ENCODE measurements at regions not wholly inside any gene's neighbourhood (a gene's known extent, or its start where the extent isn't known, plus 50 kb on each side); places are given as distances from the start of the nearest gene placed in this dataset.
A peak's percentile ranks its signal among the peaks of the same experiment; 100 is the strongest.

DNA sequence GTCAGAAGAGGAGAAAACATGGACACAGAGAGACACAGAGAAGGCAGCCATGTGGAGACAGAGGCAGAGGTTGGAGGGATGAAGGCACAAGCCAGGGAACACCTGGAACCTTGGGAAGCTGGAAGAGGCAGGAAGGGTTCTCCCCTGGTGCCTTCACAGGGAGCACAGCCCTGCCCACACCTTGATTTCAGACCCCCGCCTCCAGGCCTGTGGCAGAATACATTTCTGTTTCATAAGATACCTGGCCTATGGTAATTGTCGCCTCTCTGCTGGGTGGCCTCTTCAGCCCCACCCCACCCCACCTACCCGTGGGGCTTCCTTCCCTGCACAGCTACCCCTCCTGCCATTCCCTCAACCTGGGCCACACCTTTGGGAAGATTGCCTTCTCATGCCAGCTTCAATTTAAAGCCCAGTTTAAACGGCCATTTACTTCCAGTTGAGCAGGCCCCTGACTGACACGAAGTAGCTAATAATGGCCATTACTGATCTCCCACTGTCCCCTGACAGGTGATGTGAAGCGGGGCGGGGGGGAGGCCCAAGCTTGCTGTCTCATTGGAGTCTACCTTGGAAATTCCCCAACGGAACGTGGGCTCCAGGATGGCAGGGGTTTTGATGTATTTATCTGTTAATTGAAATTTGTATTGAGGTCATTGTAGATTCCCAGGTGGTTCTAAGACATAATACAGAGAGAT is 291.7 kb upstream of the FOXF1 start:
- DNase-seq (ENCODE audit: extremely low read depth, low read depth): no peak
- no peak overlapping the region for H3K4me3 ChIP-seq (replicated peaks; ENCODE audit: low read depth, low read length)
- TF ChIP-seq, protein P1, sequence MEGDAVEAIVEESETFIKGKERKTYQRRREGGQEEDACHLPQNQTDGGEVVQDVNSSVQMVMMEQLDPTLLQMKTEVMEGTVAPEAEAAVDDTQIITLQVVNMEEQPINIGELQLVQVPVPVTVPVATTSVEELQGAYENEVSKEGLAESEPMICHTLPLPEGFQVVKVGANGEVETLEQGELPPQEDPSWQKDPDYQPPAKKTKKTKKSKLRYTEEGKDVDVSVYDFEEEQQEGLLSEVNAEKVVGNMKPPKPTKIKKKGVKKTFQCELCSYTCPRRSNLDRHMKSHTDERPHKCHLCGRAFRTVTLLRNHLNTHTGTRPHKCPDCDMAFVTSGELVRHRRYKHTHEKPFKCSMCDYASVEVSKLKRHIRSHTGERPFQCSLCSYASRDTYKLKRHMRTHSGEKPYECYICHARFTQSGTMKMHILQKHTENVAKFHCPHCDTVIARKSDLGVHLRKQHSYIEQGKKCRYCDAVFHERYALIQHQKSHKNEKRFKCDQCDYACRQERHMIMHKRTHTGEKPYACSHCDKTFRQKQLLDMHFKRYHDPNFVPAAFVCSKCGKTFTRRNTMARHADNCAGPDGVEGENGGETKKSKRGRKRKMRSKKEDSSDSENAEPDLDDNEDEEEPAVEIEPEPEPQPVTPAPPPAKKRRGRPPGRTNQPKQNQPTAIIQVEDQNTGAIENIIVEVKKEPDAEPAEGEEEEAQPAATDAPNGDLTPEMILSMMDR (IDR thresholded peaks at IDR 0.05; ENCODE audit: low read depth, low read length, missing control alignments): no peak

DNA sequence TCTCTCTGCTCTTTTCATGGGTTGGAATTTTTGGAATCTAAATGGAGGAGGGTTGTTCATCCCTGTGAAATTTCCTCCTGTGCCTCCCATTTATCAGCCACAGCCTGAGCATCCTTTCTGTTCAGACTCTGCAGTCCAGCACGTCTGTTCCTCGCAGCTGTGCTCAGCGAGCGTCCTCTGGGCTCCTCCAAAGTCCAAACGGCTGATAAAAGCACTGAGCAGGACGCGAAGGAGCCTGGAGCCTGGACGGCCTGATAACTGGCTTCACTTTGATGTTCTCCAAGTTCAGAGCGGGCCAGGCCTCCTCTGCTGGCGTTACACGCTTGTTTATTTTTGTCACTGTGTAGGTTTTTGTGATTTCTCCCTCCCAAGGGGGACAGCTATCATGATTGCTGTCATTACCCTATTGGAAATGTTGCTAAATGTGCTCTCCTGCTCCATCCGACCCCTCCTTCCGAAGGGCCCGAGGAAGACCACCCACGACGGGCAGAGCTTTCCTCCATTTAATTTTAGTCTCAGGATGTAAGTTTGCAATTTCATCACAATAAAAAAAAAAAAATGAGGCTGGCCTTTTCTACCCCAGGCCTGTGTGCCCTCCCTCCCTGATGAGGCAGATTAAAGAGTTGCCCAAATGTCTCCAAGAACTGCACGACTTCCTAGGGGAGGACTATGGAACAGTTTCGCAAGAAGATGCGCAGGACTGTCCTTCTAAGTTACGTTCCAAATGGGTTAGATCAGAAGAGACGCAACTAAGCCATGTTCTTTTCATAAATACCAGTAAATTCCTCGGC is 290.5 kb upstream of the FOXF1 start:
- no peak overlapping the region for H3K4me3 ChIP-seq (replicated peaks; ENCODE audit: low read depth, low read length)
- no peak for DNase-seq (ENCODE audit: extremely low read depth, low read depth)
- TF ChIP-seq, protein P1 (IDR thresholded peaks at IDR 0.05; ENCODE audit: low read depth, low read length, missing control alignments): no peak

DNA sequence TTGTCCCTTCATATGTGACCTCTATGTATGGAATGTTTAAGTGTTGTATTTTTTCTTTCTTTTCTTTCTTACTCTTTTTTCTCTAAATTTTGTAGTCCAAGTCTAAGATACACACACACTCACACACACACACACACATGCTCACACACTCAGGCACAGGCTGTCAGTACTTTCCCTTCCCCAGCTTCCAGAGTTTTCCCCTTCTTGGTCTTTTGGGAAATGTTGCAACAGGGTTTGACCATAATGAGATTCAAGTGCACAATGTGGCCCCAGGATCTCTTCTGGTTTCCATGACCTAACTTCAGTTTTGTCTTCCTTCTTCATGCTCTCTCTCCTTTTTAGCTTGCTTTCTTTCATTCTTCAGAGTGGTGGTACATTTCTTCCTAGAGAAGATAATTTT is 289.8 kb upstream of the FOXF1 start:
- H3K4me3 ChIP-seq (replicated peaks; ENCODE audit: low read depth, low read length): no peak overlapping the region
- no peak for DNase-seq (ENCODE audit: extremely low read depth, low read depth)
- TF ChIP-seq, protein P1 (IDR thresholded peaks at IDR 0.05; ENCODE audit: low read depth, low read length, missing control alignments): no peak

DNA sequence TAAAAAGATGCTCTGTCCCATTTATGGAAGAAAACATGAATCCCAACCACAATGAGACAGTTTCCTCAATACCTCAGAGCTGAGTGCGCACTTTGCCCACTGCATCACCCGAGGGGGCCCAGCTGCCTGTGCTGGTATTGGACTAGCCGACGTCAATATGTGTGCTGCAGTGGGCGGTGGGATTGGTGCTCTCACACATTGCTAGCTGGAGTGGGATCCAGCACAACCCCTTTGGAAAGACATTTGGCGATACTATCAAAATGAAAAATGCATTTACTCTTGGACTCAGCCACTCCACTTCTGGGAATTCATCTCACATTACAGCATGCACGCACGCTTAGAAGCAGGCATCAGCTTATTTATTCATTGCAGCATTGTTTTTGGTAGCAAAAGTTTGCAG is 289.2 kb upstream of the FOXF1 start:
- no peak for DNase-seq (ENCODE audit: extremely low read depth, low read depth)
- TF ChIP-seq, protein P1 (IDR thresholded peaks at IDR 0.05; ENCODE audit: low read depth, low read length, missing control alignments): no peak
- H3K4me3 ChIP-seq (replicated peaks; ENCODE audit: low read depth, low read length): no peak overlapping the region

DNA sequence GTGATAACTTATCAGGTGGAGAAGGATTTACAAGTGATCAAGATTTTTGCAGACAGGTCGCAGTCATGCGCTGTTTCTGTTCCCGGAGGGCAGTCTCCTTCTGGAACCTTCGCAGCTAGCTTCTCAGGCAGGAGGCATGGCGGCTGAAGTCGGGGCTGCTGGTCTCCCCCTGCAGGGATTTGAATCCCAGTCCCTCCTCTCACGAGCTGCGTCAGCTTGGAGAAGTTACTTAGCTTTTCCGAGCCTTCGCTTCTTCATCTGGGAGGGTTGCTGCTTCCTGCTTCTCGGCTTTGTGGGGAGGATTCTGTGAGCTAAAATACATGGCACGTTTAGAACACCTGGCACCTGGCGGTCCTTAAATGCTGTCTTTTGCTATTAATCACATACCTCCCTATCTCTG is 287.8 kb upstream of the FOXF1 start:
- peak overlapping the region; percentile 19 for H3K4me3 ChIP-seq (replicated peaks; ENCODE audit: low read depth, low read length)
- no peak for DNase-seq (ENCODE audit: extremely low read depth, low read depth)

DNA sequence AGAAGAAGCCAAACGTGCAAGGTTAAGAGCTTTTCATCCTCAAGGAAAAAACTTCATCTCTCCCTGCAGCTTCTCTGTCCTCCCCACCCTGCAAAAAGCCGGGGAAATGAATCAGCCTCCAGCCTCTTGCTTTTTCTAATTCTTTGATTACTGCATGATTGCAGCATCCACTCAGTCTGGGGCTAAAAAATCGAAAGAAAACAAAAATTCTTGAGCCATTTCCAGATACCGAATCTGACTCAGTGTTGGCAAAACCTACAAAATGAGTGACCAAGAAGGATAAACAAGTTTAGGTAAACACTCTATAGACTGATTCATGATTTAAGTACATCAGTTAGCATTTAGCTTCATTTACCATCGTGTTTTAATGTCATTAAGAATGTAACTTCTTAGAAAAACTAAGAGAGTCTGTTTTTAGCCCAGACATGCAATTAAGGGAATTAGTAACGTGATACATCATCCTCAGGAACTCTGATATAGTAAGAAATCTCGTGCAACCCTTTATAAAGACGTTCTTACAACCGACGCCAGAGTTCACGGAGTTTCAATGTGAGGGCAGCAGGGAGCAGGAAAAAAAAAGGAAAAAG is 287.3 kb upstream of the FOXF1 start:
- DNase-seq (ENCODE audit: extremely low read depth, low read depth): peak; percentile 55
- H3K4me3 ChIP-seq (replicated peaks; ENCODE audit: low read depth, low read length): peak overlapping the region; percentile 19
- TF ChIP-seq, protein P1 (IDR thresholded peaks at IDR 0.05; ENCODE audit: low read depth, low read length, missing control alignments): no peak

More for the DNA sequence above, 287.8 kb upstream of the FOXF1 start:
- TF ChIP-seq, protein P1 (IDR thresholded peaks at IDR 0.05; ENCODE audit: low read depth, low read length, missing control alignments): no peak
